Lung (tissue), 11 donors: ENCODE measurements at regions not wholly inside any gene's neighbourhood (a gene's known extent, or its start where the extent isn't known, plus 50 kb on each side); places are given as distances from the start of the nearest gene placed in this dataset.

Experiments
- ATAC-seq: fragments of 200-7000 bp; cut with Tn5 transposase; one replicate; pipeline ENCODE4 v1.9.1; 2020; ENCODE audit warnings: moderate number of reproducible peaks; ENCODE audit not compliant: insufficient read depth, low FRiP score
- DNase-seq, 3 donors: peaks; one replicate each; pipeline ENCODE4 v3.0.0-alpha.2; 2013 to 2017
- H3K27ac ChIP-seq, 2 donors: one replicate each; pipeline ENCODE4 v1.5.1; 2013; ENCODE audit warnings: mild to moderate bottlenecking in 2 of 2, moderate library complexity in 2 of 2, control low read depth in 1 of 2, inconsistent platforms in 1 of 2, low read depth in 1 of 2, low read length in 1 of 2
- H3K27me3 ChIP-seq, 3 donors: one replicate each; pipeline ENCODE4 v1.5.1; 2013; ENCODE audit warnings: low read length in 2 of 3; ENCODE audit not compliant: control insufficient read depth in 3 of 3, insufficient read depth in 3 of 3
- H3K36me3 ChIP-seq, 4 donors: one replicate each; pipeline ENCODE4 v1.5.1; 2013; ENCODE audit warnings: low read length in 4 of 4, mild to moderate bottlenecking in 1 of 4, moderate library complexity in 1 of 4; ENCODE audit not compliant: control insufficient read depth in 4 of 4, insufficient read depth in 4 of 4
- H3K4me1 ChIP-seq, 5 donors: one replicate each; pipeline ENCODE4 v1.5.1; 2013; ENCODE audit warnings: low read length in 5 of 5, mild to moderate bottlenecking in 2 of 5, moderate library complexity in 1 of 5; ENCODE audit not compliant: control insufficient read depth in 5 of 5, insufficient read depth in 5 of 5
- H3K4me3 ChIP-seq: one replicate; pipeline ENCODE4 v1.5.1; 2013; ENCODE audit warnings: mild to moderate bottlenecking, control low read depth, moderate library complexity
- H3K9ac ChIP-seq, 2 donors: one replicate each; pipeline ENCODE4 v1.5.1; 2013; ENCODE audit warnings: low read length in 2 of 2, control low read depth in 1 of 2; ENCODE audit not compliant: insufficient read depth in 1 of 2
- H3K9me3 ChIP-seq, 4 donors: one replicate each; pipeline ENCODE4 v1.5.1; 2013; ENCODE audit warnings: low read length in 3 of 4, mild to moderate bottlenecking in 1 of 4, moderate library complexity in 1 of 4; ENCODE audit not compliant: control insufficient read depth in 4 of 4, insufficient read depth in 3 of 4
- CTCF ChIP-seq: IDR thresholded peaks from 2 replicates; pipeline ENCODE4 v1.5.1; 2012; ENCODE audit warnings: mild to moderate bottlenecking; ENCODE audit errors: control extremely low read depth, extremely low read depth
- WGBS, 2 donors: extraction: QIAGEN DNeasy Blood & Tissue Kit; methylation state at CpG; one replicate each; pipeline ENCODE4 v1.1.7; 2013; 5-methylcytosine and 5-hydroxymethylcytosine counted together
- donor health status: control.
- donor health status: control.
- donor health status: Bipolar disorder and iron deficiency.
- donor health status: healthy.
- donor health status: DM: yes; HTN: yes; CAD: no.

GRCh38 chr10:33611423-33611822 lies 277.0 kb upstream of the NRP1 start:
- DNase-seq (no peak), ATAC-seq (no peak)
- no peaks in the 10 kb centered on the region for H3K36me3 ChIP-seq
- H3K27me3 ChIP-seq = no peaks in the 10 kb centered on the region
- no peak overlapping the region for H3K9ac ChIP-seq
- no peaks in the 10 kb centered on the region for H3K4me1 ChIP-seq
- H3K27ac ChIP-seq = no peak overlapping the region
- WGBS, 2 donors = 96 to 97% methylated on average over 1 of the region's 1 CpG
- H3K4me3 ChIP-seq = no peak overlapping the region
- no peak for TF ChIP-seq CTCF
- peaks cover 0 to 7% (median 0%) of the 10 kb centered on the region in 4 donors for H3K9me3 ChIP-seq

GRCh38 chr10:33609546-33609945 lies 275.1 kb upstream of the NRP1 start:
- Histone ChIP-seq H3K9ac (no peak overlapping the region), H3K27ac (no peak overlapping the region), H3K27me3 (no peaks in the 10 kb centered on the region), H3K4me3 (no peak overlapping the region), H3K36me3 (no peaks in the 10 kb centered on the region), H3K4me1 (no peaks in the 10 kb centered on the region), H3K9me3 (peaks cover 0 to 7% (median 0%) of the 10 kb centered on the region in 4 donors)
- TF ChIP-seq CTCF = no peak
- DNase-seq (no peak), ATAC-seq (no peak)

DNA sequence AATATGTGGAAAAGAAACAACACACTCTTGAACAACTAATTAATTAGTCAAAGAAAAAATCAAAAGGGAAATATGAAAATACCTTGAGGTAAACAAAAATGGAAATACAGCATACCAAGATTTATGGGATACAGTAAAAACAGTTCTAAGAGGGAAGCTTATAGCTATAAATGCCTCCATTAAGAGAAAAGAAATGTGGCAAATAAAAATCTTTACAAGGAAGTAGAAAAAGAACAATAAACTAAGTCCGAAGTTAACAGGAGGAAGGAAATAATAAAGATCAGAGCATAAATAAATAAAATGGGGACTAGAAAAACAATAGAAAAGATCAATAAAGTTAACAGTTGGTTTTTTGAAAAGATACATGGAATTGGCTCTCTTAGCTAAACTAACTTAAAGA lies 267.8 kb upstream of the NRP1 start:
- H3K27me3 ChIP-seq = no peaks in the 10 kb centered on the region
- H3K9me3 ChIP-seq = peaks cover 0 to 2% (median under 1%) of the 10 kb centered on the region in 4 donors
- ATAC-seq = no peak
- 30 to 53% methylated on average over 1 of the region's 1 CpG for WGBS, 2 donors
- no peak for TF ChIP-seq CTCF
- no peak overlapping the region for H3K27ac ChIP-seq
- no peak for DNase-seq
- H3K36me3 ChIP-seq = no peaks in the 10 kb centered on the region
- no peaks in the 10 kb centered on the region for H3K4me1 ChIP-seq
- H3K4me3 ChIP-seq = no peak overlapping the region
- H3K9ac ChIP-seq = no peak overlapping the region

GRCh38 chr10:33600381-33600780 lies 265.9 kb upstream of the NRP1 start:
- no peaks in the 10 kb centered on the region for H3K36me3 ChIP-seq
- DNase-seq = no peak

More at GRCh38 chr10:33600381-33600780, 265.9 kb upstream of the NRP1 start:
- no peak for ATAC-seq
- no peaks in the 10 kb centered on the region for H3K27me3 ChIP-seq
- 75 to 85% methylated on average over 3 of the region's 3 CpGs for WGBS, 2 donors
- no peak overlapping the region for H3K4me3 ChIP-seq
- H3K9me3 ChIP-seq = peaks cover 0 to 2% (median under 1%) of the 10 kb centered on the region in 4 donors
- TF ChIP-seq CTCF = no peak
- H3K27ac ChIP-seq = no peak overlapping the region
- no peak overlapping the region for H3K9ac ChIP-seq
- no peaks in the 10 kb centered on the region for H3K4me1 ChIP-seq
